AG09319 (cell line): ENCODE measurements at regions not wholly inside any gene's neighbourhood (a gene's known extent, or its start where the extent isn't known, plus 50 kb on each side); places are given as distances from the start of the nearest gene placed in this dataset.
"Not testable (repeated sequence)": the region's sequence is repeated elsewhere in the genome, so short reads cannot be mapped to it uniquely, and the experiment has no call there.

Experiments
- DNase-seq: peaks from one replicate; pipeline ENCODE4 v3.0.0-alpha.2; 2010; ENCODE audit warnings: low read depth; ENCODE audit errors: extremely low read depth
- TF ChIP-seq, protein P1 (sequence below): IDR thresholded peaks from 2 replicates; pipeline ENCODE4 v1.5.1; 2011; ENCODE audit warnings: low read depth, mild to moderate bottlenecking, inconsistent platforms, low read length, moderate library complexity

DNA sequence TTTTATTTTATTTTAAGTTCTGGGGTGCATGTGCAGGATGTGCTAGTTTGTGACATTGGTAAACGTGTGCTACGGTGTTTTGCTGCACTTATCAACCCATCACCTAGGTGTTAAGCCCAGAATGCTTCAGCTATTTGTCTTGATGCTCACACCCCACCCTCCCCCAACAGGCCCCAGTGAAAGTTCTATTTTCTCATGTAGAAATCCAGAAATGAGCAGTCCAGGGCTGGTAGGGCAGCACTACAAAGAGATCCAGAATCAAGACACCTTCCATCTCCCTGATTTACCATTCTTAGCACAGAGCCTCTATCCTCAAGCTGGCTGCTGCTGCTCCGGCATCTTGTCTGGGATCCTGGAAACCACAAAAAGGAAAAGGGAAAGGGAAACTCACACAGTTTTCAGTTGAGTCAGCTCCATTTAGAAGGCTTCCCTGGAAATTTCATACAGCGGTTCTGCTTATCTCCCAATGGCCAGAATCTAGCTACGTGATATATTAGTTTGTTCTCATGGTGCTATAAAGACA, 85.4 kb upstream of the SMARCA2 start:
- DNase-seq = no peak
- TF ChIP-seq, protein P1, sequence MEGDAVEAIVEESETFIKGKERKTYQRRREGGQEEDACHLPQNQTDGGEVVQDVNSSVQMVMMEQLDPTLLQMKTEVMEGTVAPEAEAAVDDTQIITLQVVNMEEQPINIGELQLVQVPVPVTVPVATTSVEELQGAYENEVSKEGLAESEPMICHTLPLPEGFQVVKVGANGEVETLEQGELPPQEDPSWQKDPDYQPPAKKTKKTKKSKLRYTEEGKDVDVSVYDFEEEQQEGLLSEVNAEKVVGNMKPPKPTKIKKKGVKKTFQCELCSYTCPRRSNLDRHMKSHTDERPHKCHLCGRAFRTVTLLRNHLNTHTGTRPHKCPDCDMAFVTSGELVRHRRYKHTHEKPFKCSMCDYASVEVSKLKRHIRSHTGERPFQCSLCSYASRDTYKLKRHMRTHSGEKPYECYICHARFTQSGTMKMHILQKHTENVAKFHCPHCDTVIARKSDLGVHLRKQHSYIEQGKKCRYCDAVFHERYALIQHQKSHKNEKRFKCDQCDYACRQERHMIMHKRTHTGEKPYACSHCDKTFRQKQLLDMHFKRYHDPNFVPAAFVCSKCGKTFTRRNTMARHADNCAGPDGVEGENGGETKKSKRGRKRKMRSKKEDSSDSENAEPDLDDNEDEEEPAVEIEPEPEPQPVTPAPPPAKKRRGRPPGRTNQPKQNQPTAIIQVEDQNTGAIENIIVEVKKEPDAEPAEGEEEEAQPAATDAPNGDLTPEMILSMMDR = no peak

DNA sequence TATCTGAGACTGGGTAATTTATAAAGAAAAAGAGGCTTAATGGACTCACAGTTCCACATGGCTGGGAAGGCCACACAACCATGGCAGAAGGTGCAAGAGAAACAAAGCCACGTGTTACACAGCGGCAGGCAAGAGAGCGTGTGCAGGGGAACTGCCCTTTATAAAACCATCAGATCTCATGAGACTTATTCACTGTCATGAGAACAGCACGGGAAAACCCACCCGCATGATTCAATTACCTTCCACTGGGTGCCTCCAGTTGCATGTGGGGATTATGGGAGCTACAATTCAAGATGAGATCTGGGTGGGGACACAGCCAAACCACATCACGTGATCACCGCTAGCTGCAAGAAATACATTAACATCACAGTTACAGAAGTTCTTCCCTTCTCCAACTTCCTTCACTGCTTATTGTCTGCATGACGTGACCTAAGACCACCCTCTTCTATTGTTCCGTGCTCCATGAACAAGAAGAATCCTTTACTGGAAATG, 84.9 kb upstream of the SMARCA2 start:
- DNase-seq = not testable (repeated sequence)

DNA sequence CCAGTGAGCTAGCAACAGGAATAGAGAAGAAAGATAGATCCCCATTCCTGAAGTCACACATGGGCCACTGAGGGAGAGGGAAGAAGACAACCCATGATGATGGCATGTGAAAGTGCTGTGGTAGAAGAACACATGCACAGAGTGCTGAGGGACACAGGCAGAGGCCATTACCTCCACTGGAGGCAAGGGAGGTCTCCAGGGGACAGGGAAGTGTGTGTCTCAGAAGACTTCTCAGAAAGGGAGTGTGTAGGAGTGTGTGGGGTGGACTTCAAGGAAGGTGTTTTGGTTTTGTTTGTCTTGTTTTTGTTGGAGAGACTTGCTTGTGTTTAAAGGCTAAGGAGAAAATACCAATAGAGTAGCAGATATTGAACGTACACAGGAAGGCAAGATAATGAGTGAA, 77.0 kb upstream of the SMARCA2 start:
- TF ChIP-seq, protein P1 = no peak
- no peak for DNase-seq

DNA sequence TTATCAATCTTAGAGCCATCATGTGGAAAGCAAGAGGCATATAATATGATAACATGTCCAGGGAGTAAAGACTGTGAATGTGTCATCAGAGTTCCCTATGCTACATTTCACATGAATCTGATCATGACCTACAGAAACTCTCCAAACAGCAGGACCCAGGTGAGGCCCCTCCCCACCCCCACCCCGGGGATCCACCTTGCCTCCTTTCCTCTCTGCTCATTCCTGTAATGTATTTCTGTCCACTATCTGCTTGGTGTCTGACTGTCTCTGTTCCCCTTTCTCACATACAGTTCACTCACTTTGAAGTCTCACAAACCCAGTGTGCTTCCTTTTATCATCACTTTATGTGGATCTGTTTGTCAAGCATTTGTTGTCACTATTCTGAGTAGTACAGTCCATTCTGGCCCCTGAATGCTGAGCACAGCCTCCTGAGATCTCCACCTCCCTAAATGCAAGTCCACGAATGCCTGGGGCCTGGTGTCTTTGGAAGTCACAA, 76.4 kb upstream of the SMARCA2 start:
- TF ChIP-seq, protein P1 = no peak
- no peak for DNase-seq

DNA sequence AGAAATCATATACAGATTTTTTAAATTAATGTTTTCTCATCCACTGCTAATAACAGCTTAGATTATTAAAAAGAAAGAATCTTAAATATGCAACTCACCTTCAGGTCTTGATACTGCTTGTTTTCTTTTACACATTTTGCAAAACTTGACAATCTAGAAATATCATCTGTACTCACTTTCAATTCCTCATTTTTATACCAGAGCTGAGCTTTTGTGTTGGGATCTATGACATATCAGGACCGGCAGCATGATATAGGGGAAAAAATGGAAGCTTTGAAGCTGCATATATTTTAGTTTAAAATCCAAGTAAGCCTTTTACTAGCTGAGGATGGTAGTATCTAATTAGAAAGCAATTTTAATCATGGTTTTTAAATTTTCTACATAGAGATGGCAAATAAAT, 75.7 kb upstream of the SMARCA2 start:
- TF ChIP-seq, protein P1 = no peak
- no peak for DNase-seq

DNA sequence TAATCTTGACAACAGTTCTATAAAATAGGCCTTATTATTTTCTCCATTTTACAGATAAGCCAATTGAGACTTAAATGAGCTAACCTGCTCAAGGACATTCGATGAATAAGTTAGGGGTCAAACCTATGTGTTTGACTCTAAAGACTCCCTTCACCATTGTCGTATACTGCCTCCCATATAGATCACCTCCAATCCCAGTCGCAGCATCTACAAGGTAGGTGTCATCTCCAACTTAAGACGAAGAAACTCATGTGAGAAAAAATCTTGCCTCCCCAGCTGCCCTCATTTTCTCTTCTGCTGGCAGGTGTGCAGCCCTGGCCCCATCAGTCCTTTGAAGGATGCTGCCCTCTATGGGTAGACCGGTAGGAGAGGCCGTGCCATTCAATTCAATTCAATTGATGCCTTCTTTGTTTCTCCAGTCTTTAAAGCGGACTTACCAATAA, 75.2 kb upstream of the SMARCA2 start:
- TF ChIP-seq, protein P1 = peak; percentile 50
- no peak for DNase-seq

DNA sequence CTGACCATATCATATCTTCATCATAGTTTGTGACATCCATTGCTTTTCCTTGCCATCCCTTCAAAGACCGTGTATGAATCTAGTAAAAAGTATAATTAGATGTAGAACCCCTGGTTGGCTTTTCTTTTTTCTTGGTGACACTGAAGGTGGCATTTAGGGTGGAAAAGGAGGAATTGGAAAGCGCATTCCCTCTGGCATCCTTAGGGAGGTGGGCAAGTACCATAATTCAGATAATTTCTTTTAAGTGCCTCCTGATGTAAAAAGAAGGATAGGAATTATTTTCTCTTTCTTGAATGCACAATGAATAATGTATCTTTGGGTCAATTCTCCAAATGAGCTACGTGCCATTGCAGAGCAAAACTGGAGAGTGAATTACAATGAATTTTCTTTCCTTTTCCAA, 73.2 kb upstream of the SMARCA2 start:
- no peak for DNase-seq
- TF ChIP-seq, protein P1 = peak; percentile 59
